Esophagus squamous epithelium (tissue), 4 donors: ENCODE measurements at regions not wholly inside any gene's neighbourhood (a gene's known extent, or its start where the extent isn't known, plus 50 kb on each side); places are given as distances from the start of the nearest gene placed in this dataset.

Source experiments
- CTCF ChIP-seq, 6 experiments: fragments of 450-650 bp in 4 of 6; fragments of 200-600 bp in 2 of 6; sonication (generic) in 2 of 6; IDR thresholded peaks; one replicate each; pipeline ENCODE4 v1.5.1; 2016 to 2019; ENCODE audit warnings: antibody characterized with exemption in 6 of 6, mild to moderate bottlenecking in 4 of 6, moderate library complexity in 4 of 6
- POLR2A ChIP-seq, 4 donors: fragments of 450-650 bp; IDR thresholded peaks; one replicate each; pipeline ENCODE4 v1.6.1; 2017; ENCODE audit warnings: antibody characterized with exemption in 4 of 4, mild to moderate bottlenecking in 4 of 4, moderate library complexity in 3 of 4

GRCh38 chrX:117538178-117539089 lies 578.2 kb downstream of the KLHL13 start:
- TF ChIP-seq POLR2A (IDR thresholded peaks at IDR 0.05) (no peak), CTCF (IDR thresholded peaks at IDR 0.05) (no peak)
